CD14-positive monocyte (primary cell): ENCODE measurements at regions not wholly inside any gene's neighbourhood (a gene's known extent, or its start where the extent isn't known, plus 50 kb on each side); places are given as distances from the start of the nearest gene placed in this dataset.

Experiments
- DNase-seq, 3 donors: peaks; one replicate each; pipeline ENCODE4 v3.0.0-alpha.2; 2011 to 2022
- H2AFZ ChIP-seq: 2 replicates; pipeline ENCODE4 v1.6.0; 2012; ENCODE audit warnings: mild to moderate bottlenecking, low read depth, low read length, inconsistent platforms; ENCODE audit not compliant: insufficient read depth, poor library complexity, severe bottlenecking
- H3K27ac ChIP-seq, 2 donors: 1 replicate in 1 of 2; 2 replicates in 1 of 2; pipeline ENCODE4 v1.5.1; 2012 to 2013; ENCODE audit warnings: low read length in 2 of 2, control low read depth in 1 of 2, inconsistent platforms in 1 of 2, low read depth in 1 of 2, mild to moderate bottlenecking in 1 of 2
- H3K27me3 ChIP-seq, 2 donors: one replicate each; pipeline versions ENCODE4 v1.6.0 to v1.6.1; 2011 to 2013; ENCODE audit warnings: low read length in 2 of 2; ENCODE audit not compliant: control insufficient read depth in 2 of 2, insufficient read depth in 2 of 2
- H3K36me3 ChIP-seq, 2 donors: replicated peaks in 1 of 2; 1 replicate in 1 of 2; 2 replicates in 1 of 2; pipeline versions ENCODE4 v1.5.1 to v1.6.1; 2012 to 2013; ENCODE audit warnings: low read length in 2 of 2, control low read depth in 1 of 2, inconsistent platforms in 1 of 2, mild to moderate bottlenecking in 1 of 2; ENCODE audit not compliant: insufficient read depth in 2 of 2, control insufficient read depth in 1 of 2
- H3K4me1 ChIP-seq, 2 donors: 1 replicate in 1 of 2; 2 replicates in 1 of 2; pipeline versions ENCODE4 v1.5.1 to v1.6.1; 2012 to 2013; ENCODE audit warnings: low read length in 2 of 2, control low read depth in 1 of 2, inconsistent platforms in 1 of 2, mild to moderate bottlenecking in 1 of 2, moderate library complexity in 1 of 2; ENCODE audit not compliant: insufficient read depth in 2 of 2, control insufficient read depth in 1 of 2
- H3K4me2 ChIP-seq: replicated peaks from 2 replicates; pipeline ENCODE3; 2012; ENCODE audit warnings: low read length, moderate library complexity, mild to moderate bottlenecking; ENCODE audit not compliant: poor library complexity, severe bottlenecking; ENCODE audit errors: extremely low read depth
- H3K4me3 ChIP-seq, 3 experiments: fragments of 200-600 bp in 1 of 3; sonication (generic) in 1 of 3; replicated peaks in 1 of 3; 1 replicate in 2 of 3; 2 replicates in 1 of 3; pipeline ENCODE4 v1.5.1; 2011 to 2013; ENCODE audit warnings: low read length in 3 of 3, mild to moderate bottlenecking in 3 of 3, control low read depth in 2 of 3, low read depth in 2 of 3, inconsistent platforms in 1 of 3, moderate library complexity in 1 of 3
- H3K79me2 ChIP-seq: 2 replicates; pipeline ENCODE4 v1.6.0; 2012; ENCODE audit warnings: mild to moderate bottlenecking, control low read depth, inconsistent platforms, low read length, moderate library complexity; ENCODE audit not compliant: insufficient read depth
- H3K9ac ChIP-seq: 2 replicates; pipeline ENCODE4 v1.6.0; 2017; ENCODE audit warnings: low read length, mild to moderate bottlenecking; ENCODE audit not compliant: insufficient read depth, poor library complexity, severe bottlenecking
- H3K9me3 ChIP-seq, 2 donors: replicated peaks in 1 of 2; 1 replicate in 1 of 2; 2 replicates in 1 of 2; pipeline versions ENCODE4 v1.5.1 to v1.6.1; 2012 to 2013; ENCODE audit warnings: low read length in 2 of 2, control low read depth in 1 of 2; ENCODE audit not compliant: control insufficient read depth in 1 of 2, insufficient read depth in 1 of 2
- H4K20me1 ChIP-seq: 2 replicates; pipeline ENCODE4 v1.6.0; 2012; ENCODE audit warnings: mild to moderate bottlenecking, low read length, control low read depth, moderate library complexity; ENCODE audit not compliant: insufficient read depth
- H3K27ac Mint-ChIP-seq, 7 donors: one replicate each; pipeline ENCODE4 v1.8.0; 2020; ENCODE audit warnings: mild to moderate bottlenecking in 7 of 7, mixed read lengths in 7 of 7, moderate library complexity in 6 of 7, inconsistent platforms in 2 of 7
- H3K27me3 Mint-ChIP-seq, 3 donors: one replicate each; pipeline ENCODE4 v1.8.0; 2021 to 2022; ENCODE audit warnings: low read depth in 3 of 3, mild to moderate bottlenecking in 3 of 3, mixed read lengths in 3 of 3, moderate library complexity in 3 of 3, inconsistent platforms in 1 of 3
- H3K36me3 Mint-ChIP-seq, 2 donors: one replicate each; pipeline ENCODE4 v1.8.0; 2020; ENCODE audit warnings: mixed read lengths in 2 of 2, inconsistent platforms in 1 of 2, mild to moderate bottlenecking in 1 of 2
- H3K4me1 Mint-ChIP-seq: one replicate; pipeline ENCODE4 v1.8.0; 2020; ENCODE audit warnings: mild to moderate bottlenecking, mixed read lengths
- H3K4me3 Mint-ChIP-seq, 2 donors: one replicate each; pipeline ENCODE4 v1.8.0; 2020; ENCODE audit warnings: mild to moderate bottlenecking in 2 of 2, mixed read lengths in 2 of 2, moderate library complexity in 1 of 2
- H3K9me3 Mint-ChIP-seq, 7 donors: one replicate each; pipeline ENCODE4 v1.8.0; 2020 to 2022; ENCODE audit warnings: mixed read lengths in 7 of 7, mild to moderate bottlenecking in 6 of 7, moderate library complexity in 6 of 7, inconsistent platforms in 2 of 7
- WGBS: methylation state at CpG from one replicate; pipeline ENCODE4 v1.1.5; 2013; ENCODE audit warnings: missing lambda C conversion rate; ENCODE audit not compliant: insufficient coverage; 5-methylcytosine and 5-hydroxymethylcytosine counted together
- intact Hi-C, 2 donors: fragments of 100-400 bp; cut with micrococcal nuclease; formaldehyde crosslinking; loops; one replicate each; pipeline versions ENCODE4 v1.15.0 to v1.15.1; 2023
- TF ChIP-seq, protein P1 (sequence below): fragments of 200-600 bp; IDR thresholded peaks from one replicate; pipeline ENCODE4 v1.8.0; 2022; ENCODE audit warnings: antibody characterized with exemption, mild to moderate bottlenecking

DNA sequence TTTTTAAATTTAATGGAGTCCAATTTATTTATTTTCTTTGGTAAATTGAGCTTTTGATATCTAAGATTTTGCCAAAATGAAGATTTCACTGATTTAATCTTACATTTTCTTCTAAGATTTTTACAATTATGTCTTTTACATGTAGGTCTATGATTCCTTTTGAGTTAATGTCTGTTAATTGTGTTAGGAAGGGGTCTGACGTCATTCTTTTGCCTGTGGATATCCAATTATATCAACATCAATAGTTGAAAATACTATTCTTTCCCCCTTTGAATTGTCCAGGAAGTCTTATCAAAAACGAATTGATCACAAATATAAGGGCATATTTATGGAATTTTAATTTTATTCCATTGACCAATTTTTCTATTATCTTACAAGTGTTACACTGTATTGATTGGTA is 1258.8 kb upstream of the B3GALT2 start:
- Mint-ChIP-seq H3K4me1 (no peaks in the 10 kb centered on the region), H3K27ac (no peak overlapping the region), H3K27me3 (no peaks in the 10 kb centered on the region), H3K36me3 (no peaks in the 10 kb centered on the region), H3K4me3 (no peak overlapping the region), H3K9me3 (peaks cover 0 to 8% (median 2%) of the 10 kb centered on the region in 7 donors)
- DNase-seq: no peak
- no peaks in the 10 kb centered on the region for H3K27me3 ChIP-seq
- H3K9me3 ChIP-seq: peaks cover 0 to 12% of the 10 kb centered on the region in 2 donors
- H2AFZ ChIP-seq: no peak overlapping the region
- H3K4me3 ChIP-seq: no peak overlapping the region
- TF ChIP-seq, protein P1, sequence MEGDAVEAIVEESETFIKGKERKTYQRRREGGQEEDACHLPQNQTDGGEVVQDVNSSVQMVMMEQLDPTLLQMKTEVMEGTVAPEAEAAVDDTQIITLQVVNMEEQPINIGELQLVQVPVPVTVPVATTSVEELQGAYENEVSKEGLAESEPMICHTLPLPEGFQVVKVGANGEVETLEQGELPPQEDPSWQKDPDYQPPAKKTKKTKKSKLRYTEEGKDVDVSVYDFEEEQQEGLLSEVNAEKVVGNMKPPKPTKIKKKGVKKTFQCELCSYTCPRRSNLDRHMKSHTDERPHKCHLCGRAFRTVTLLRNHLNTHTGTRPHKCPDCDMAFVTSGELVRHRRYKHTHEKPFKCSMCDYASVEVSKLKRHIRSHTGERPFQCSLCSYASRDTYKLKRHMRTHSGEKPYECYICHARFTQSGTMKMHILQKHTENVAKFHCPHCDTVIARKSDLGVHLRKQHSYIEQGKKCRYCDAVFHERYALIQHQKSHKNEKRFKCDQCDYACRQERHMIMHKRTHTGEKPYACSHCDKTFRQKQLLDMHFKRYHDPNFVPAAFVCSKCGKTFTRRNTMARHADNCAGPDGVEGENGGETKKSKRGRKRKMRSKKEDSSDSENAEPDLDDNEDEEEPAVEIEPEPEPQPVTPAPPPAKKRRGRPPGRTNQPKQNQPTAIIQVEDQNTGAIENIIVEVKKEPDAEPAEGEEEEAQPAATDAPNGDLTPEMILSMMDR: no peak
- no peaks in the 10 kb centered on the region for H3K79me2 ChIP-seq
- H4K20me1 ChIP-seq: no peaks in the 10 kb centered on the region
- no peaks in the 10 kb centered on the region for H3K4me1 ChIP-seq
- no peak overlapping the region for H3K9ac ChIP-seq
- intact Hi-C loops: no loop called here
- H3K27ac ChIP-seq: no peak overlapping the region
- H3K4me2 ChIP-seq: no peak overlapping the region
- no CpG with 5 or more reads among the region's 2 CpGs for WGBS
- H3K36me3 ChIP-seq: no peaks in the 10 kb centered on the region

DNA sequence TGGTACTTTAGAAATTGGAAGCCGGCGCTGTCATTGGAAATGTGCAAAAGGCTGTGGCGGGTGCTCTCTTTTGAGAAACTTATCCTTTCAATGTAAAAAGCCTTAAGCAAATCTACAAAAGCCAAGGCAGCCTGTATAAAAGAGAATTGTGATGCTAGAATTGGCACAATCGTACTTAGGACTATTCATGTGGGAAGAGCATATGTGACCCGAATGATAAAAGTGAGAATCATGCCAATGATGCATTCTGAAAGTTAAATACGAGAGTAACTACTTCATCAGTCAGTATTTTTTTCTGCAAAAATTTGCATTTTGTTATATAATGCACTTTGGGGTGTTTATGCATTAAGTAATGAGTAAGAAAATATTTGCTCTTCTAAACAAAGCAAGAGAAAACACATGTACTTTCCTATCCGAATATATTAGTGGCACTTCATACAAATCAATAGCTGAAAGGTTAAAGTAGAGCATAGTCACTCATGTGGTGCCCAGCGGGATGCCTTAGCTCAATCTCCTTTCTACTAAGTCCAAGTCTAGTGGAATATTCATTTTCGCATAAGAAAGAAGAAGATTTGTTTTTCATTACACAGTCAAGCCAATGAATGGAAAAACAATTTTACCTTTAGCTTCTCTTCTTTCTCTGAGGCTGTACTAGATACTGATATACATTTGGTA is 1256.6 kb upstream of the B3GALT2 start:
- Mint-ChIP-seq H3K36me3 (no peaks in the 10 kb centered on the region), H3K4me3 (no peak overlapping the region), H3K9me3 (peaks cover 0 to 8% (median 4%) of the 10 kb centered on the region in 7 donors), H3K4me1 (no peaks in the 10 kb centered on the region), H3K27ac (no peak overlapping the region), H3K27me3 (no peaks in the 10 kb centered on the region)
- Histone ChIP-seq H3K27me3 (no peaks in the 10 kb centered on the region), H3K27ac (no peak overlapping the region), H3K4me1 (no peaks in the 10 kb centered on the region), H3K9me3 (peaks cover 0 to 12% of the 10 kb centered on the region in 2 donors), H2AFZ (no peak overlapping the region), H3K4me2 (no peak overlapping the region), H3K36me3 (no peaks in the 10 kb centered on the region), H3K4me3 (no peak overlapping the region), H3K79me2 (no peaks in the 10 kb centered on the region), H3K9ac (no peak overlapping the region), H4K20me1 (no peaks in the 10 kb centered on the region)
- DNase-seq: no peak
- no CpG with 5 or more reads among the region's 9 CpGs for WGBS
- intact Hi-C loops: no loop called here
- TF ChIP-seq, protein P1: no peak
